SU-DHL-6 (cell line): ENCODE measurements at regions not wholly inside any gene's neighbourhood (a gene's known extent, or its start where the extent isn't known, plus 50 kb on each side); places are given as distances from the start of the nearest gene placed in this dataset.

Experiments used
- CTCF ChIP-seq: fragments of 200-600 bp; sonication (generic); IDR thresholded peaks from one replicate; pipeline ENCODE4 v1.5.1; 2017; ENCODE audit warnings: antibody characterized with exemption, mild to moderate bottlenecking, low read length, moderate library complexity; ENCODE audit not compliant: insufficient read depth, poor library complexity, severe bottlenecking
- EZH2phosphoT487 ChIP-seq: fragments of 200-600 bp; sonication (generic), shearing (Covaris generic); conservative IDR thresholded peaks from 2 replicates; pipeline ENCODE4 v1.6.1; 2018; ENCODE audit warnings: mild to moderate bottlenecking, antibody characterized with exemption, low read length, moderate library complexity, mixed read lengths

GRCh38 chr16:86632206-86632605, 53.9 kb downstream of the FOXL1 start:
- TF ChIP-seq CTCF (no peak), EZH2phosphoT487 (no peak)
